ACC112 (cell line): ENCODE measurements at regions not wholly inside any gene's neighbourhood (a gene's known extent, or its start where the extent isn't known, plus 50 kb on each side); places are given as distances from the start of the nearest gene placed in this dataset.

Experiments used
- H2AFZ ChIP-seq: fragments of 200-600 bp; sonication (generic); one replicate; pipeline ENCODE4 v1.6.0; 2017; ENCODE audit warnings: antibody characterized with exemption, low read length; ENCODE audit not compliant: unreplicated experiment
- H3K27ac ChIP-seq: fragments of 200-600 bp; sonication (generic); 2 replicates; pipeline ENCODE4 v1.5.1; 2014; ENCODE audit warnings: low read depth, mild to moderate bottlenecking, antibody characterized with exemption, low read length, moderate library complexity
- H3K27me3 ChIP-seq: fragments of 200-600 bp; sonication (generic); 2 replicates; pipeline ENCODE4 v1.6.1; 2014; ENCODE audit warnings: mild to moderate bottlenecking, antibody characterized with exemption, low read length, moderate library complexity, mixed read lengths; ENCODE audit not compliant: insufficient read depth
- H3K36me3 ChIP-seq: fragments of 200-600 bp; sonication (generic); 2 replicates; pipeline ENCODE4 v1.6.1; 2016; ENCODE audit warnings: mild to moderate bottlenecking, antibody characterized with exemption, low read length, moderate library complexity, mixed read lengths; ENCODE audit not compliant: insufficient read depth
- H3K4me1 ChIP-seq: fragments of 200-600 bp; sonication (generic); one replicate; pipeline ENCODE4 v1.6.1; 2016; ENCODE audit warnings: low read length, mixed read lengths; ENCODE audit not compliant: insufficient read depth, unreplicated experiment, control insufficient read depth
- H3K4me3 ChIP-seq: fragments of 200-600 bp; sonication (generic); 2 replicates; pipeline ENCODE4 v1.5.1; 2014; ENCODE audit warnings: mild to moderate bottlenecking, low read depth, low read length
- H3K79me2 ChIP-seq: fragments of 200-600 bp; sonication (generic); one replicate; pipeline ENCODE4 v1.6.0; 2016; ENCODE audit warnings: low read length; ENCODE audit not compliant: control insufficient read depth, unreplicated experiment, insufficient read depth

DNA sequence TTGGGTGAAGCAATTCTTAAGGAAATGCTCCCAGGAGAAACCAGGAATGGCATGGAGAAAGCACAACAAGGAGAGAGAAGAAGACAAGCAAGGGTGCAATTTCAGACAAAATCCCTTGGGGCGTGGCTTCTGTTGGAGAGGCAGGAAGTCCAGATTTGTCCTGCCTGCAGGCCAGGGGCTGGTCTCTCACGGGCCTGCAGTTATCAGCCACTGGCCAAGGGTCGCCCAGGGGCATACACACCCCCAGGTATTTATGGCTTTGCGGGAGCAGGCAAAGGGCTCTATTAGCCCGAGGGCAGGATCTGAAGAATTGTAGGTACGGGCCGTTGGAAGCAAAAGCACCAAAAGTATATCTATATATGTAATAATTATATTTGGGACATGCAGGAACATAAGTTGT is 87.7 kb downstream of the IYD start:
- no peaks in the 10 kb centered on the region for H3K4me1 ChIP-seq
- no peaks in the 10 kb centered on the region for H3K36me3 ChIP-seq
- H3K27me3 ChIP-seq, result peaks cover 10% of the 10 kb centered on the region; the same call in 1 of the 2 replicates
- H3K4me3 ChIP-seq, result no peak overlapping the region
- no peaks in the 10 kb centered on the region for H3K79me2 ChIP-seq
- no peak overlapping the region for H2AFZ ChIP-seq
- no peak overlapping the region for H3K27ac ChIP-seq

DNA sequence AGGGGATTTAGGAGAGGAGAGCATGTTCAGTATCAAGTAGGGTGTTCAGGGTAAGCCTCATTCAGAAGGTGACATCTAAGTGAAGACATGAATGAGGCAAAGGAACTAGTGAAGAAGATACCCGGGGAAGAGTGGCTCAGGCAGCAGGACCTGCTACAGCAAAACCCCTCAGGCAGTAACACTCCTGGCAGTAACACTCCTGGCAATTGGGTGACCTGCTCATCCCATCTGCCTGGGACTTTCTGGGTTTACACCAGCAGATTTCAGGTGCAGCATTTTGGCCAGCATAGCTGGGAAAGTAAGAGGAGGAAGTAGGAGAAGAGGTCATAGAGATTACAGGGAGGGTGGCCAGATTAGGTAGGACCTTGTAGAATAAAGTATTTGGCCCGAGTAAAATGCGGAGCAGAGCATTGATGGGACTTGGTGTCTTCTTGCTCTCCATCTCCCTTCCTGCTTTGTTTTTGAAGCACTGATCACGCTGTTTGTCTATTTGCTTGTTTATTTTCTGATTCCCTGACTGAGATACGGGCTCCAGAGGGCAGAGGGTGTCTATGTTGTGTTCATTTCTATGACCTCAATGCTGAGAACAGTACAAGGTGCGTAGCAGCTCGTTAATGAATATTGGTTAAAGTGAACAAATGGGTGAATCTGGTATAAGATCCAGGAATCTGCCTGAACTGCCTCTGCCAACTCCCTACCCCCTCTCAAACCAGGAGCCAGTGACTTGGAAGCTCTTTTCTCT is 88.3 kb downstream of the IYD start:
- Histone ChIP-seq H3K27ac (no peak overlapping the region), H3K79me2 (no peaks in the 10 kb centered on the region), H3K27me3 (peaks cover 10% of the 10 kb centered on the region; the same call in 1 of the 2 replicates), H3K36me3 (no peaks in the 10 kb centered on the region), H2AFZ (no peak overlapping the region), H3K4me1 (no peaks in the 10 kb centered on the region), H3K4me3 (no peak overlapping the region)

DNA sequence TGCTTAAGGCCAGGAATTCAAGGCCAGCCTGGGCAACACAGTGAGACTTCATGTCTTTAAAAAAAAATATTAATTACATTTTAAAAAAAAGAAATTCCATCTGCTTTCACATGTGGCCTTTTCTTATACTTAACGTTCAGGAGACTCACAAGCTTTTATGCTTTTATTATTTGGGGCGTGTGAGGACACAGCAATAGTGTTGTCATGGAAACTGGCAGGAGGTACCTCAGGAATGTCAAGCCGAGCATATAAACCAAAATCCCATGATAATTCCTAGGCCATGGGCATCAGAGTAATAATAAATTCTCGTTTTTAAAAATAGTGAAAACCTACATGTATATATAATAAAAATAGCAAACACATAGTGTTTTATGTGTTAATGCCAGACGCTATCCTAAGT is 89.8 kb downstream of the IYD start:
- Histone ChIP-seq H3K27me3 (peaks cover 15% of the 10 kb centered on the region), H2AFZ (no peak overlapping the region), H3K36me3 (no peaks in the 10 kb centered on the region), H3K27ac (no peak overlapping the region), H3K79me2 (no peaks in the 10 kb centered on the region), H3K4me1 (no peaks in the 10 kb centered on the region), H3K4me3 (no peak overlapping the region)

DNA sequence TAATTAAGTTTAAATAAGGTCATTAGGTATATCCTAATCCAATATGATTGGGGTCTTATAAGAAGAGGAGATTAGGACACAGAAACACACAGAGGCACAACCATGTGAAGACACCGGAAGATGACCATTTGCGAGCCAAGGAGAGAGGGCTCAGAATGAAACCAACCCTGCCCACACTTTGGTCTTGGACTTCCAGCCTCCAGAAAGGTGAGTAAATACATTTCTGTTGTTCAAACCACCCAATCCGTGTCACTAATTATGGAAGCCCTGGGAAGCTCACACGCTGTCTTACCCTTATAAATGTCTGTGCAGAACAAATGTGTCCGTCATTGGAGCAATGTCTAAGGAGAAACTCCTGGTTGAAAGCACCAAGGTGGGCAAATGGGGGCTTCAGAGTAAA is 95.0 kb downstream of the IYD start:
- H2AFZ ChIP-seq, result no peak overlapping the region
- no peaks in the 10 kb centered on the region for H3K4me1 ChIP-seq
- no peak overlapping the region for H3K4me3 ChIP-seq
- no peak overlapping the region for H3K27ac ChIP-seq
- H3K27me3 ChIP-seq, result peaks cover 12% of the 10 kb centered on the region
- H3K36me3 ChIP-seq, result no peaks in the 10 kb centered on the region
- H3K79me2 ChIP-seq, result no peaks in the 10 kb centered on the region

DNA sequence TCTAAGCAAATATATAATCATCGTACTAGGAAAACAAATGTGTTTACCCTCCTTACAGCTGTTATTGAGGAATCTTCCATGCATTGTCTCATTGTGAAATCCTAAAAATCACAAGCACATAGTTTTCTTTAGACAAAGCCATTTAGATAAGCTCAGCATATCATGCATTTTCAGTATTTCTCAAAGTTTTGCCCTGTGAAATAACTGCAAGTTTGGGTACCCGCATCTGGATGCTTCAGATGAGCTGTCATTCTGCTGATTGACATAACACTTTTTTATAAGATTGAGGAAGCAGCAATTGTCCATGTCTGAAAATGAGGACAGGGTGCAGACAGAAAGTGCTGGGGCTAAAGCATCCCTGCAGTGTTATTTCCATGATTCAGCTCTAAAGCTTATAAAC is 96.2 kb downstream of the IYD start:
- Histone ChIP-seq H3K36me3 (no peaks in the 10 kb centered on the region), H2AFZ (no peak overlapping the region), H3K27me3 (peaks cover 12% of the 10 kb centered on the region), H3K79me2 (no peaks in the 10 kb centered on the region), H3K27ac (no peak overlapping the region), H3K4me1 (no peaks in the 10 kb centered on the region), H3K4me3 (no peak overlapping the region)

DNA sequence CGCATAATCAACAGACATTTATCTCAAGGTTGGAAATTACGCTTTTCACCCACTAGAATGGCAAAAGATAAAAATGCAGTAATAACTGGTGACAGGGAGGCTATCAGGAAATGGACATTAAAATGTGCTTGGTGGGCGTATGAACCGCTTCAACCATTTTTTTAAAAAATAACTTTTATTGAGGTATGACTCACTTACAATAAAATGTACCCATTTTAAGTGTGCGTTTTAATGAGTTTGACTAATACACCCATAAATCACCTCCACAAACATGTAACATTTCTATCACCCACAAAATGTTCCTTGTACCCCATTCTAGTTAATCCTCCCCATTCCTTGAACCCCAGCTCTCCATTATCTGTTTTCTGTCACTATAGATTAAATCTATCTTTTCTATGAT is 96.8 kb downstream of the IYD start:
- H3K4me3 ChIP-seq, result no peak overlapping the region
- H3K4me1 ChIP-seq, result no peaks in the 10 kb centered on the region
- H3K79me2 ChIP-seq, result no peaks in the 10 kb centered on the region
- H2AFZ ChIP-seq, result no peak overlapping the region
- peaks cover 12% of the 10 kb centered on the region for H3K27me3 ChIP-seq
- H3K27ac ChIP-seq, result no peak overlapping the region
- H3K36me3 ChIP-seq, result no peaks in the 10 kb centered on the region

DNA sequence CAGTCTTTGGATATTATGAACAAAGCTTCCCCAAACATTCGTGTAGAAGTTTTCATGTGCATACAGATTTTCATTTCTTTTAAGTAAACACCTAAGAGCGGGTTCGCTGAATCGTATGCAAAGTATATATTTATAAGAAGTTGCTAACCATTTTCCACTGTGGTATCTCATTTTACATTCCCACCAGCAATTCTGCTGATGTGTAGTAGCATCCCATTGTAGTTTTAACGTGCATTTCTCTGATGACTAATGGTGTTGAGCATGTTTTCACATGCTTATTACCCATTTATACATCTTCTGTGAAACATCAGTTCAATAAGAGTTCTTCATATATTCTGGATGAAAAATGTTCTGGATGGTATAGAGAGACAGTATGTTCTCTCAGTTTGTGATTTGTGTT is 97.4 kb downstream of the IYD start:
- Histone ChIP-seq H3K36me3 (no peaks in the 10 kb centered on the region), H3K4me3 (no peak overlapping the region), H3K79me2 (no peaks in the 10 kb centered on the region), H2AFZ (no peak overlapping the region), H3K4me1 (no peaks in the 10 kb centered on the region), H3K27me3 (peaks cover 13% of the 10 kb centered on the region), H3K27ac (no peak overlapping the region)

DNA sequence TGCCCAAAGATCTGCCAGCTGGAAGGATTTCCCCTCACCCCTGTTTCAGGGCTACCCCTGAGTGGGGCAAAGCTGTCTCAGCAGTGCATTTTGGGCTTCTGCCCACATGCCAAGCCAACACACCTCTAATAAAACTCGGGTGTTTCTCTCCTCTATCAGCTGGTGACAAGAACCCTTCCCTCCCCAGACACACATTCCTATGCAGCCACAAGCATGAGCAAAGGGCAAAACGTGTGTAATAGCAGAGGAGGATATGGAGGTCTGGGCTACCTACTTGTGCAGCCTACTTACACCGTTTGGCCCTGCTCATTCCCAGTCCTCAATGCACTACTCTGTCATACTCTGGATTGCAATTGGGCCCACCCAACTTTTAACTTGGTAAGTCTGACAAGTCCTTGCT is 101.3 kb downstream of the IYD start:
- Histone ChIP-seq H2AFZ (no peak overlapping the region), H3K27me3 (peaks cover 18% of the 10 kb centered on the region), H3K27ac (no peak overlapping the region), H3K79me2 (no peaks in the 10 kb centered on the region), H3K4me3 (no peak overlapping the region), H3K4me1 (no peaks in the 10 kb centered on the region), H3K36me3 (no peaks in the 10 kb centered on the region)

DNA sequence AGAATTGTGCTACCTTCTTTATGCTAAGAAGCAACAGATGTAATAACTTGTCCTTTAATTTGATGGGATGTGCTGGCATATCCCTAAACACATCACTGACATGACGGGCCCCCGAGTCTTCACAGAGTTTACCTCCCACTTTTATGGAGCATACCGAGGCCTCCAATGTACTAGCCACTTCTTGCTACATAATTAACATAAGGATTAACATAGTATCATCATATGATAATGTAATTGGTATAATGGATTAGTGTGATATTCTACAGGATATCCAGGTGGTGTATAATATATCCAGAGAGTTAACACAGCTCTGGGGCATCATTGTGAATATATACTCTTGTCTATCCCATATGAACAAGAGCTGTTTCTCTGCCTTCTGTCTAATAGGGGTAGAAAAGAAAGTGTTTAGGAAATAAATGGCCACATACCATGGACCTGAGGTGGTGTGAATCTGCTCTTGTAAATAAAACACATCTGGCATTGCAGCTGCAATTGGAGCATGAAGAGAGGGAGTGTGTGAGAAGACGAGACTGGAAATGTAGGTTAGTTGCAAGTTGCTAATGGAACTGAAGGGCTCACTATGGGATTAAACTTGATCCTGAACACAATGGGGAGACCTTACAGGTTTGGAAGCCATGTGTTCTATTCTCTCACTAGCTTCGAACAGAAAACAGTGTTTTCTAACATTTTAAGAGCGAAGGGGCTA is 102.3 kb downstream of the IYD start:
- Histone ChIP-seq H3K27me3 (peaks cover 18% of the 10 kb centered on the region), H3K4me3 (no peak overlapping the region), H3K27ac (no peak overlapping the region), H3K36me3 (no peaks in the 10 kb centered on the region), H3K79me2 (no peaks in the 10 kb centered on the region), H2AFZ (no peak overlapping the region), H3K4me1 (no peaks in the 10 kb centered on the region)

DNA sequence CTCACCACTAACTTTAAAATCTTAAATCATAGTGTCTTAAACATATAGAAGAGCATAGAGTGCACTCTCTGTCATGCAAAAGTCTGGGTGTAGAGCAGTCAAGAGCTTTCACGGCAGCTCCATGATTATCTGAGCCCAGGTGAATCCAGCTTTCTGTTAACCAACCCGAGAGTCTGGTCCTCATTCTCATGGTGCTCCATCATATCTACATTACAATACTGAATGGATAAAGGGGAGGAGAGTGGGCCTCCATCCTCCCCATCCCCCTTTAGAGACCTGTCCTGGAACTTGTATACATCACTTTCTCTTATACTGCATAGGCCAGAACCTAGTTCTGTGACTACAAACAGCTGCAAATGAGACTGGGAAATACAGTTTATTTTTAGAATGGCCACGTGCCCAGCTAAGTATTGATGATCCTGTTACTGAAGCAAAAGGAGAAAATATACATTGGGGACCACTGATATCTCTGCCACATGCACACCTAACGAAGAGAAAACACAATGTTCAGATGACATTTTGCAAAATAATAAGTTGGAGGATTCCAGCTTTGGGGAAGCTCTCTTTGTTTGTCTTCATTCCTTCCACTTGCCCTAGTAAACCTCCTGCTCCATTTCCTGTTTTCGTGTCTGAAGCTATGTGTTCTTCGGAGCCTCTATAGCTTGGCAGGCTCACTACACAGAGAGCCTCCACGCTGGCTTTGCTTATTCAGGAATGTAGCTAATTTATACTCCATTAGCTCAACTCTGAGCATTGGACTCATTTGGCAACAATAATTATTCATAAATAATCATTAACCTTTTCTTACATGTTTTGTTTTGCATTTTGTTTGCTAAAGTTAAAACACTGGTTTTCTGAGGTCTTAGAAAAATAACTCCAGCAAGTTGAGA is 110.1 kb downstream of the IYD start:
- Histone ChIP-seq H2AFZ (no peak overlapping the region), H3K27ac (no peak overlapping the region), H3K36me3 (no peaks in the 10 kb centered on the region), H3K27me3 (peaks cover 31% of the 10 kb centered on the region), H3K79me2 (no peaks in the 10 kb centered on the region), H3K4me1 (no peaks in the 10 kb centered on the region), H3K4me3 (no peak overlapping the region)
